ENCODE measurements at regions not wholly inside any gene's neighbourhood (a gene's known extent, or its start where the extent isn't known, plus 50 kb on each side); places are given as distances from the start of the nearest gene placed in this dataset.

DNA sequence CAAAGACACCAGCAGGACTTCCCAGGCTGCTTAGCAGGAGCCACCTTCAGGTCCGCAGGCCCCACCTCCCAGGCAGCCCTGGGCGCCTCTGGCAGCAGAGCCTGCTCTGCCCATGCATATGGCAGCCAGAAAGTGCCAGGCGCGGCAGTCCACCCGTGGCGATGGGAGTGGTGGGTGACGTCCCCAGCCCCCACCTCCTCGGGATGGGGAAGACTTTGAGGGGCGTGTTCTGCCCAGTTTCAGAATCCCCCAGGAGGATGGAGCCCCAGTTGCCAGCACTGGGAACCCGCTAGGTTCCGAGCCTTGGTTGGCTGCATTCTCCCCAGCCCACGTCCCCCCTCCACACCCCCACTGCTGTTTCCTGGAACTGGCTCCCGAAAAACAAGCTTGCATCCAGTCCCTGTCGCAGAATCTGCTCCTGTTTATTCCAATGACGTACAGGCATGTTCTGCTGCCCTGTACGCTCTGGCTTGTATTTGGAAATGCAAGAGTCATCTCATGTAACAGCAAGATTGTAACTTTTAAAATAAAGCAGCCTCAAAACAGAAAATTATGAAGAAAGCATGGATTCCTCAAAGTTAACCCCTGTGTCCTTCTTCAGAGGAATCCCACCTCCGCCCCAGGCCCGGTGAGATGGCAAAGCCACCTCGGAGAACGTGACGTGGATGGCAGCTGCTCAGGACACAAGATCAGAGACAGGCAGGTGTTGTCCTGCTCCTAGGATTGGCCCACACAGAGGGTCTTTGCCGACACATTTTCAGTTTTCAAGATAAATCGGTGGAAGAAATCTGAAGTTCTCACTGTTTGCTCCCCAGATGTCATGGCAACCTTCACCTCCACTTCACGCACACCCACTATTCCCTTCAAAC, 87.8 kb upstream of the PPP2R2D start:
- no peak for DNase-seq
- no peak overlapping the region for H3K4me3 Mint-ChIP-seq
- H3K4me1 Mint-ChIP-seq (ENCODE audit: low read depth): no peaks in the 10 kb centered on the region
- H3K9me3 Mint-ChIP-seq: no peaks in the 10 kb centered on the region
- H3K27me3 Mint-ChIP-seq: peaks cover 15% of the 10 kb centered on the region
- H3K27ac Mint-ChIP-seq: no peak overlapping the region
- H3K36me3 Mint-ChIP-seq (ENCODE audit: low read depth): no peaks in the 10 kb centered on the region

DNA sequence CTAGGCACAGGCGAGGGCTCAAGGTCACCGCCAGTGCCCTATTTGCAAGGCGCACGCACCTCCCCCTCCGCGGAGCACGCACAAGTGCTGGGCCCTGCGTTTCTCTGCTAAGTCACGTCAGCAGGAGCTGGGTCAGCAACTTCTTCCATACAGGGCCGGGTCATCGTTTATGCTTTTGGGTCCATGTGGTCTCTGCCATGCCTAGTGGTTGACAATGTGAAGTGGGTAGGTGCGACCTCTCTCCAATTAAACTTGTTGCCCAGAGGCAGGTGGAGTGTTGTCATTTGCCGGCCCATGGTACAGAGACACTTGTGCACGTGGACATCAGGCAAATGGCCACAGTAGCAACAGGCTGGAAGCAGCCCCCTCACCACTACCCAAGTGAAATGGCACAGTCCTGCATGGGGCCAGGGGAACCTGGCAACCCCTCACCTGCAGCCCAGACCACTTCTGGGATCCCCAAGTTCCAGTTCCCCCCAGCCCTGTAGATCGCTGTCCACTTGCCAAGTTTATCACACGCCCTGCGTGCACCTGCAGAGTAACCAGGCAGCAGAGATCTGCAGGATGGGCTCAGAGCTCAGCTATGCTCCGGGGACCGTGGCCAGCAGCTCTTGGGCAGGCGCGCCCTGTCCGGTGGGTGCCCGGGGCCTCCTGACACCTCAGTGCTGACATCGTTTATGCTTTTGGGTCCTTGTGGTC, 86.1 kb upstream of the PPP2R2D start:
- no peak overlapping the region for H3K27ac Mint-ChIP-seq
- DNase-seq: no peak
- peaks cover 4% of the 10 kb centered on the region for H3K27me3 Mint-ChIP-seq
- no peaks in the 10 kb centered on the region for H3K9me3 Mint-ChIP-seq
- H3K36me3 Mint-ChIP-seq (ENCODE audit: low read depth): no peaks in the 10 kb centered on the region
- no peaks in the 10 kb centered on the region for H3K4me1 Mint-ChIP-seq (ENCODE audit: low read depth)
- H3K4me3 Mint-ChIP-seq: no peak overlapping the region

DNA sequence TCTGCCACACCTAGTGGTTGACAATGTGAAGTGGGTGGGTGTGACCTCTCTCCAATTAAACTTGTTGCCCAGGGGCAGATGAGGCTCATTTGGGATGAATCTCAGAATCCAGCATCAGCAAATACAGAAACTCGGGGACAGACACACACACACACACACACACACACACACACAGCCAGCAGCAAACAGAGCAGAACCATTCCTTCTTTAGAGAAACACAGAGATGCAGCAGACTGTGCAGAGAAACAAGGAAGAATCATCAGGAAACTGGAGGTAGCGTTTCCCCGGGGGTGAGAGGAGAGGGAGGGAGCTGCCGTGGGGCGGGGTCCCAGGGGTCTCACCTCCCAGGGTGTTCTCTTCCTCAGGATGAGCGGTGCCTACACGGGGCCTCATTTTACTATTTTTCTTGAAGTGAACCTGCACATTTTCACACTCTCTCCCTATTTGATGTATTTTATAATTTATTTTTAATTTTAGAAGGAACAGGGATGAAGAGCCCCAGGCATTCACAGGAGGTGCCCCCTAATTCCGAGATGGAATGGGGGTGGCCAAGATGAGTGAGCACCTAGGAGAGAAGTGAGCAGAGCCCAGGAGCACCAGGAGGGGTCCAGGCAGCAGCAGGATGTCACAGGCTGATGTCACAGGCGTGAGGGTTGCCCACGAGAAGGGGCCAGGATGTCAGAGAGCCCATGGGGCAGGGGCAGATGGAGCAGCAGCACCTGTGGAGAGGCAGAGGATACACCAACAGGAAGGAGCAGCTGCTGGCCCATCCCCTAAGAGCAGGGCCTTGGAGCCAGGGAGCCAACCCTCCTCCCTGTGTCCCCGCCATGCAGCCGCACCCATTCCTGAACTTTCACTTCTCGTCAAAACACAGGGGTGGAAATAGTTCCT, 85.3 kb upstream of the PPP2R2D start:
- H3K27ac Mint-ChIP-seq: no peak overlapping the region
- H3K36me3 Mint-ChIP-seq (ENCODE audit: low read depth): no peaks in the 10 kb centered on the region
- H3K27me3 Mint-ChIP-seq: no peaks in the 10 kb centered on the region
- no peaks in the 10 kb centered on the region for H3K4me1 Mint-ChIP-seq (ENCODE audit: low read depth)
- DNase-seq: no peak
- no peak overlapping the region for H3K4me3 Mint-ChIP-seq
- H3K9me3 Mint-ChIP-seq: no peaks in the 10 kb centered on the region

DNA sequence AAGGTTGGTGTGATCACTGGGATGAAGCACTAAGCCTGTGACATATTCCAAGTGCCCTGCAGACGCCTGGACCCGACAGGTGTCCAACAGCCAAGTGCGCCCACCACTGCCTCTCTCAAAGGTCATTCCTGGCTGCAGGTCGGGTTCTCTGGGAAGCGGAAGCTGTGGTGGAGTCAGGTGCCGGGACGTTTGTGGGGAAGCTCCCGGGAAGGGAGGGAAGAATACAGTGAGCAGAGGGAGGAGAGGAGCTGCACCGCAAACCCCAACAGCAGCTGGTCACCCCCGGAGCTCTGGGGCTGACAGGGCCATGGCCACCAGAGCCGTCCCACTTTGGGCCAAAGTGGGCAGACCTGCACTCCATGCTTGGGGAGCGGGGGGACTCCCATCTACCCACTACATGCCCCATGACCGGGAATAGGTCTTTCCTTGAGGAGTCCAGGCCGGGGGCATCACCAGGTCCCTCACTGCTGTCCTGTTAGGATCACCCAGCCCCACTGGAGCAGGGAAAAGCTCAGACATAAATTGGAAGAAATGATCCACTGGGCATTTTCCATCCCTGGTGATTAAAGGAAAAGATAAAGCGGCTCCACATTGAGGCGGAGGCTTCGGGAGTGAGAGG, 84.5 kb upstream of the PPP2R2D start:
- no peak for DNase-seq
- Mint-ChIP-seq H3K36me3 (ENCODE audit: low read depth) (no peaks in the 10 kb centered on the region), H3K9me3 (no peaks in the 10 kb centered on the region), H3K4me1 (ENCODE audit: low read depth) (no peaks in the 10 kb centered on the region), H3K27me3 (no peaks in the 10 kb centered on the region), H3K27ac (no peak overlapping the region), H3K4me3 (no peak overlapping the region)

DNA sequence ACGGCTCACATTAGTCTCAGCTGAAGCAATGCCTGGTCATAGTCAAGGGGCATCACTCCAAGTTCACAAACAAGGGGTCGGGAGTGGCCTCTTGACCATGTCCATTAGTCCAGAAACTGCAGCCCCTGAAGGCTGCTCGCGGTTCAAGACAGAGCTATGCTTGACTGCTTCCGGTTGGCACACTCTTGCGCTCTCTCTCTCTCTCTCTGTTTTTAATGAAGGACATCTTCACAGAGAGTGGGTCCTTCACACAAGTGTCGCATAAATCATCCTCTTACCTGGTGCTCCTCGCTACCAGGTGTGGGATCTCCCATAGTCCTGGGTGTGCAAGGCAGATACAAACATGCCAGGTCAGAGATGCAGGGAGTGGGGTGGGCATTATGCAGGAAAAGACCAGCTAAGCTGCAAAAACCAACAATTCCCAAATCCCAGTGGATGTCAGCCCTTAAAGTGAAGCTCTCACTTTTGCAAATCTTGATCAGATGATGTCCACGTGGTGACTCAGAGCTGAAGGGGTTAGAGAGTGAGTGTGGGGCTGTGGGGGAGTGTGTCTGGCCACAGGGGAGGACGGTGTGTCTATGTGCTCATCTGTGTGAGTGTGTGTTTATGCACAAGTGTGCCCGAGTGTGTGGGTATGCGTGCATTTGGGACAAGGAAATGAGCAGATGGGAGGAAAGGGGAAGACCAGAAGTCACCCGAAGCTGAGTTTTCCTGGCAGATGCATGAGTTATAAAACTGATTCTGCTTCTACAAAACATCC, 83.7 kb upstream of the PPP2R2D start:
- Mint-ChIP-seq H3K36me3 (ENCODE audit: low read depth) (no peaks in the 10 kb centered on the region), H3K27ac (no peak overlapping the region), H3K4me1 (ENCODE audit: low read depth) (no peaks in the 10 kb centered on the region), H3K4me3 (no peak overlapping the region), H3K9me3 (no peaks in the 10 kb centered on the region), H3K27me3 (no peaks in the 10 kb centered on the region)
- no peak for DNase-seq

DNA sequence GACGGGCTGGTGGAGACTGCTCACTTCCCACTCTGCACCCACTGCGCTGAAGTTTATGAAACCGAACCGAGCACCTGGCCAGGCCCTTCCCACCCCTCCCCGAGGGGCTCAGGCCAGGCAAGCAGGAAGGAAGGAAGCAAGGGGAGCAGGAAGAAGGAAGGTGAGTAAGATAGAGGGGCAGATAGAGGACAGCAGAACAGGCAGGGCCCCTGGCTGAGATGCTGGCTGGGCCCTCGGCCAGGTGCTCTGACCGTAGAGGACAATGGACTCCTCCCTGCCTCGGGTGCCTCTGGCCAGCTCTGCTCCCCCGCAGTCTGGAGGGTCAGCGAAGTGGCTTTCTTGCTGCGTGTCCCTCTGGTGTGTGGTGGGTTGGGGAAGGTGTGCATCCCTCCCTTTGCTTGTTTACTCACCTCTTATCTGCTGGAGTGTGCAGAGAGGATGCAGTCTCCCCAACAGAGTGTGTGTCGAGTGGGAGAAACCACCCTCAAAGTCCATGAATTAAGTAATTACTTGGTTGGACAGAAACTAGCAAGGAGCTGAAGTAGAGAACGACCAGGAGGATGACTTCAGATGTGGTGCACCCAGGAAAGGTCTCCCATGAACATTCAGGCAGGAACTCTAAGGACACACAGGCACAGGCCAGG, 82.8 kb upstream of the PPP2R2D start:
- Mint-ChIP-seq H3K27me3 (no peaks in the 10 kb centered on the region), H3K36me3 (ENCODE audit: low read depth) (no peaks in the 10 kb centered on the region), H3K27ac (no peak overlapping the region), H3K4me3 (no peak overlapping the region), H3K4me1 (ENCODE audit: low read depth) (no peaks in the 10 kb centered on the region), H3K9me3 (no peaks in the 10 kb centered on the region)
- no peak for DNase-seq

DNA sequence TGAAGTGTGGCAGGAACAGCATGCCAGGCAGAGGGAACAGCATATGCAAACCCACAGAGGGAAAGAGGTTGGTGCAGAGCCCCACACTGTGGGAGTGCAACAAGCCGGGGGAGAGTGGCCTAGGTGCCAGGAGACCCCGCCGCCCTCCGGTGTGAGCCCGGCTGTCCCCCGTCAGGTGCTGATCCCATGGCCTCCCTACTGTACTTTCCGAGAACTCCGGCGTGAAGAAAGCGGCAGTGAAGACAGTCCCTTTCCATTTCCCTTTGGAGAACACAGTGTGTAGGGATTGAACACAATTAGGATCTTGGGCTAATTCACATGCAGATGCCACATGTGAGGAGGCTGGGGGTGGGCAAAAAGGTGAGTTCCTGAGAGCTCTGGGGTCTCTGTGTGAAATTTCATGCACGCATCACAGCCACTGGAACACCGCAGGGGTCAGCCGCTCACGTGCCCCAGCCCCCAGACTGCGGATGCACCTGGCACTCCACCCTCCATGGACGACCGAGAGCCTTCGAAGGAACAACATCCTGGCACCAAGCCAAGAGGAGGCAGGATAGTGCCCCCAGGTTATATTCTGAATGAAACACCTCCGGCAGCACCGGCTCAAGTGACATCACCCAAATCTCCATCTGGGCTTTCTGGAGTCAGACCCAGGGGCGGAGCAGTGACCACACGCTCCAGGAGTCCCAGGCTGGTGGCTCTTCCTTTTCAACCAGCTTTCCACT, 82.1 kb upstream of the PPP2R2D start:
- no peak overlapping the region for H3K27ac Mint-ChIP-seq
- H3K27me3 Mint-ChIP-seq: no peaks in the 10 kb centered on the region
- no peaks in the 10 kb centered on the region for H3K4me1 Mint-ChIP-seq (ENCODE audit: low read depth)
- no peak for DNase-seq
- no peak overlapping the region for H3K4me3 Mint-ChIP-seq
- no peaks in the 10 kb centered on the region for H3K9me3 Mint-ChIP-seq
- H3K36me3 Mint-ChIP-seq (ENCODE audit: low read depth): no peaks in the 10 kb centered on the region

DNA sequence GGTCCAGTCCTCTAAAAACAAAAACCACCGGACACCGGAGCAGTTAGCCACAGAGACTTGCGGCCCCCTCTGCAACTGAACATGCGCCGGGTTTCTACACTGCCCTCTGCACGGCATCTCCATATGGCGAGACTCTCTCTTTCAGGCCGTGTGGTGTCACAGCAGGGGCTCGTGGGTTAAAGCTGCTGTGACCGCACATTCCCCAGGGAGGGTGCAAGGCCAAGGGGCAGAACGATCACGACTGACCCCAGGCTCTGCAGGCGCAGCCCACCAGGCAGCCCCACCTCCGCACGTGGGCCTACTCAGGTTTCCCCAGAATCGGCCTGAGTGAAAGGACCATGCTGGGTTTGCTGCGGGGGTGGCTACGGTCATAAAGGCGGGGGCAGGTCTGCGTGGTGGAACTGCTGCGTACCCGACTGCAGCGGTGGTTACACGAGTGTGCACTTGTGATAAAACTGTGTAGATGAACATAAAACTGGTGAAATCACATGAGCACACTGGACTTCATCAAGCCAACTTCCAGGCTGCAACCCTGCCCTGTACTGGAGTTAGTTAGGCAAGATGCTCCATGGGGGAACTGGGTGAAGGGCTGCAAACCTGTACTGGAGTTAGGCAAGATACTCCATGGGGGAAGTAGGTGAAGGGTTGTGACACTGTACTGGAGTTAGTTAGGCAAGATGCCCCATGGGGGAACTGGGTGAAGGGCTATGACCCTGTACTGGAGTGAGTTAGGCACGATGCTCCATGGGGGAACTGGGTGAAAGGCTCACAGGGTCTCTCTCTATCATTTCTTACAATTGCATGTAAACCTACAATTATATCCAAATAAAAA, 81.4 kb upstream of the PPP2R2D start:
- no peaks in the 10 kb centered on the region for H3K4me1 Mint-ChIP-seq (ENCODE audit: low read depth)
- no peak for DNase-seq
- H3K36me3 Mint-ChIP-seq (ENCODE audit: low read depth): no peaks in the 10 kb centered on the region
- no peaks in the 10 kb centered on the region for H3K9me3 Mint-ChIP-seq
- no peak overlapping the region for H3K27ac Mint-ChIP-seq
- no peaks in the 10 kb centered on the region for H3K27me3 Mint-ChIP-seq
- H3K4me3 Mint-ChIP-seq: no peak overlapping the region

DNA sequence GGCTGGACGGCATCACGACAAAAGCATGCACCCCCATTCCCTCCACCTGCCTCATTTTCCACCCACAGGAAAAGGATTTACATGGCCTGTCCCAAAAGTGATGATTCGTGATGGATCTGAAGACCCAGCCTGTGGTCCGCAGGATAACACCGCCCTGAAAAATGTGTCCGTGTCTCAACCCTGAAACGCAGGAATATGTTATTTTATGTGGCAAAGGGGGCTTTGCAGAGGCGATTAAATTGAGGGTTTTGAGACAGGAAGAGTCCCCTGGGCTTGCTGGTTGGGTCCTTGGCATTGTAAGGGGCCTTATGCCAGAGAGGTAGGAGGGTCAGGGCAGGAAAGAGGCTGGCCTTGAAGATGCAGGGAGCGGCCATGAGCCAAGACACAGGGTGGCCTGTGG, 80.2 kb upstream of the PPP2R2D start:
- Mint-ChIP-seq H3K9me3 (no peaks in the 10 kb centered on the region), H3K36me3 (ENCODE audit: low read depth) (no peaks in the 10 kb centered on the region), H3K4me1 (ENCODE audit: low read depth) (no peaks in the 10 kb centered on the region), H3K27me3 (peaks cover 4% of the 10 kb centered on the region), H3K27ac (no peak overlapping the region), H3K4me3 (no peak overlapping the region)
- no peak for DNase-seq

DNA sequence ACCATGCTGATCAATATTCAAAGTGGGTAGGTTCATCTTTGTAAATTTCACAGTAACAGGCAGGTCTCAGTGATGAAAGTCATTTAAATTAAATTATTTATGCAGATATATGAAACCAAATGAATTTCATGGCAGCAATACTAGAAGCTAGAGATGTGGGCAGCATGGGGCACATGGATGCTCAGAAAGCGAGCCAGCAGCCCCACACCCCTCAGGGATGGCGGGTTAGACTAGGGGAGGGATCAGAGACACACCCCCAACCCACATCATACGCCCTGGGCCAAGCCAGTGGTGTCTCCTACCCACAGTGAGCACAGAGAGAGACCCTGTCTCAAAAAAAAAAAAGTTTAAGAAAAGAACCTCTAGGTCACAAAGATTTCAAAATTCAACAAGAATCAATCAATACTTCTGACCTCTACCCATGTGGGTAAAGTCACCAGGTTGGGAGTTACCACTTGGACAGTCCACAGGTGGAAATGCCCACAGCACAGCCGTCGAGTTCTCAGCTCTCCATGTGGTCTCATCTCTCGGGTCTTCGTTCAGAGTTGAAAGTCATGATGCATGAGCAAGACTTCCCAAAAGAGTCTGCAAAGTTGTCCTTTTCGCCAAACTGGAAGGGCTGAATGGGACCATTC, 79.3 kb upstream of the PPP2R2D start:
- no peaks in the 10 kb centered on the region for H3K4me1 Mint-ChIP-seq (ENCODE audit: low read depth)
- no peak overlapping the region for H3K4me3 Mint-ChIP-seq
- no peak overlapping the region for H3K27ac Mint-ChIP-seq
- H3K36me3 Mint-ChIP-seq (ENCODE audit: low read depth): no peaks in the 10 kb centered on the region
- DNase-seq: no peak
- H3K9me3 Mint-ChIP-seq: no peaks in the 10 kb centered on the region
- peaks cover 4% of the 10 kb centered on the region for H3K27me3 Mint-ChIP-seq

DNA sequence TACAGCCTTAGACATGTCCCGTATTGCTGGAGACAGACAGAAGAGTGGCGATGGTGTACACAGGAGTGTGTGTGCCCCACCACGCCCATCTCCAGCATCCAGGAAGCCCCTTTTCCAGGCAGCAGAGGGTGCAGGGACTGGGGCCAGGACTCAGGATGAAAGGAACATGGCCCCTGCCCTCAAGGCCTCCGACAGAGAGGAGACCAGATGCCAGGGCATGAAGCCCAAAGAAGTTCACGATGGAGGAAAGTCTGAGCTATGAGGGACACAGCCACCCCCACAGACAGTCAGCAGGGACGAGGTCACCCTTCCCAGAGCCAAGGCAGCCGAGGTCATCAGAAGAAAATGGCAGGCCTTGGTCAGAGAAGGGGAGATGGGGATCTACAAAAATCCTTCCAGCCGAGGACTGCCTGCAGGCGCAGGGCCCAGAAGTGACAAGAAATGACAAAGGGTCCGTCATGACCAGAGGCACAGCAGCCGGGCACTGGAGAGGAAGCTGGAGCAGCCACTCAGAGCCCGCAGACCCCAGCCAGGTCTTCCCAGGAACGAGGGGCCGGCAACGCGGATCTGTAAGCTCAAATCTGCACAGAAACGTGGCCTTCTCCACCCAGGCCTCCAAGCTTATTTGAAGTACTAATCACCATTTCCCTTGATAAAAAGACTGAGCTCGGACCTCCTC, 78.7 kb upstream of the PPP2R2D start:
- no peak overlapping the region for H3K27ac Mint-ChIP-seq
- no peaks in the 10 kb centered on the region for H3K4me1 Mint-ChIP-seq (ENCODE audit: low read depth)

More for the DNA sequence above, 78.7 kb upstream of the PPP2R2D start:
- Mint-ChIP-seq H3K4me3 (no peak overlapping the region), H3K36me3 (ENCODE audit: low read depth) (no peaks in the 10 kb centered on the region), H3K9me3 (no peaks in the 10 kb centered on the region), H3K27me3 (peaks cover 4% of the 10 kb centered on the region)
- DNase-seq: no peak
